ENCODE measurements at regions not wholly inside any gene's neighbourhood (a gene's known extent, or its start where the extent isn't known, plus 50 kb on each side); places are given as distances from the start of the nearest gene placed in this dataset.

DNA sequence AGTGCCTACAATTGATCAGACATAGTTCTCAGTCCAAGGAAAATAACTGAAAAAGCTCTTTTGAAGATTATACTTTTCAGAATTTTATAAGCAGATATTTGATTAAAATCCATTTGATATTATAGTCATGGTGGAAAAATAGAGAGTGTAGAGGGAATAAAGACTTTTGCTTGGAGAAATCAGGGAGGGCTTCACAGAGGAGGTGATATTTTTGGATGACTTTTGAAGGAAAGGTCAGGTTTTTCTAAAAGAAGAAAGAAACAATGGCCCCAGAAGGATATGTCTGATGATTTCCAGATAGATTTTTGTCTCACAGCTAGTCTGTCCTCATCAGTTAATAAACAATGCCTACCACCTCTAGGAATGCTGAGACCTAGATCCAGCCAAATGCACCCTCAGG is 806.3 kb upstream of the CELF2 start:
- no peak for DNase-seq
- intact Hi-C loops (cut with DNase I): no loop called here
- no peaks in the 10 kb centered on the region for H3K36me3 ChIP-seq
- TF ChIP-seq, protein P1, sequence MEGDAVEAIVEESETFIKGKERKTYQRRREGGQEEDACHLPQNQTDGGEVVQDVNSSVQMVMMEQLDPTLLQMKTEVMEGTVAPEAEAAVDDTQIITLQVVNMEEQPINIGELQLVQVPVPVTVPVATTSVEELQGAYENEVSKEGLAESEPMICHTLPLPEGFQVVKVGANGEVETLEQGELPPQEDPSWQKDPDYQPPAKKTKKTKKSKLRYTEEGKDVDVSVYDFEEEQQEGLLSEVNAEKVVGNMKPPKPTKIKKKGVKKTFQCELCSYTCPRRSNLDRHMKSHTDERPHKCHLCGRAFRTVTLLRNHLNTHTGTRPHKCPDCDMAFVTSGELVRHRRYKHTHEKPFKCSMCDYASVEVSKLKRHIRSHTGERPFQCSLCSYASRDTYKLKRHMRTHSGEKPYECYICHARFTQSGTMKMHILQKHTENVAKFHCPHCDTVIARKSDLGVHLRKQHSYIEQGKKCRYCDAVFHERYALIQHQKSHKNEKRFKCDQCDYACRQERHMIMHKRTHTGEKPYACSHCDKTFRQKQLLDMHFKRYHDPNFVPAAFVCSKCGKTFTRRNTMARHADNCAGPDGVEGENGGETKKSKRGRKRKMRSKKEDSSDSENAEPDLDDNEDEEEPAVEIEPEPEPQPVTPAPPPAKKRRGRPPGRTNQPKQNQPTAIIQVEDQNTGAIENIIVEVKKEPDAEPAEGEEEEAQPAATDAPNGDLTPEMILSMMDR (IDR thresholded peaks at IDR 0.05): no peak
- H3K9me3 ChIP-seq: no peaks in the 10 kb centered on the region
- H3K4me1 ChIP-seq: no peaks in the 10 kb centered on the region
- H3K4me3 ChIP-seq: no peak overlapping the region
- FAIRE-seq: no peak
- ATAC-seq: no peak
- H3K27me3 ChIP-seq: peaks cover 0 to 4% (median 2%) of the 10 kb centered on the region in 4 donors
- no peak overlapping the region for H3K27ac ChIP-seq

DNA sequence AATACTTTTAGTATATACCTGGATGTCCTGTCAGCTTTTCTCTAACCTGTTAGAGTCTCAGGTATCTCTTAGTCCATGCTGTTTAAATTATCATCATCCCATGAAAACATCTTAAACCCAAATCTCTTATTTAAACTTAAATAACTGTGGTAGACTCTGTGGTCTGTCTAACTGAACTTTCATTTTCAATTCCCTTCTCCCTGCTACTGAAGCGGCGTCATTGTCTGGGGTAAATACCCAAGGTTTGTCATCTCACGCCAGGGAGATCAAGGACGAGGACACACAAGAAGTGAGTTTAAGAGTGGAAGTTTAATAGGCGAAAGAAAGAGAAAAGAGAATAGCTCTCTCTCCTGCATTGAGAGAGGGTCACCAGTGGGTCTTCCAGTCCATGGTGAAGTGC is 804.4 kb upstream of the CELF2 start:
- 69 to 84% methylated on average over 5 of the region's 5 CpGs for WGBS, 2 donors
- H3K27ac ChIP-seq: no peak overlapping the region
- no peak for FAIRE-seq
- no peaks in the 10 kb centered on the region for H3K4me1 ChIP-seq
- H3K9me3 ChIP-seq: no peaks in the 10 kb centered on the region
- no peak overlapping the region for H3K4me3 ChIP-seq
- TF ChIP-seq, protein P1 (IDR thresholded peaks at IDR 0.05): no peak
- no peaks in the 10 kb centered on the region for H3K36me3 ChIP-seq
- DNase-seq: no peak
- peaks cover 0 to 4% (median 2%) of the 10 kb centered on the region in 4 donors for H3K27me3 ChIP-seq
- no peak for ATAC-seq
- intact Hi-C loops (cut with DNase I): no loop called here

DNA sequence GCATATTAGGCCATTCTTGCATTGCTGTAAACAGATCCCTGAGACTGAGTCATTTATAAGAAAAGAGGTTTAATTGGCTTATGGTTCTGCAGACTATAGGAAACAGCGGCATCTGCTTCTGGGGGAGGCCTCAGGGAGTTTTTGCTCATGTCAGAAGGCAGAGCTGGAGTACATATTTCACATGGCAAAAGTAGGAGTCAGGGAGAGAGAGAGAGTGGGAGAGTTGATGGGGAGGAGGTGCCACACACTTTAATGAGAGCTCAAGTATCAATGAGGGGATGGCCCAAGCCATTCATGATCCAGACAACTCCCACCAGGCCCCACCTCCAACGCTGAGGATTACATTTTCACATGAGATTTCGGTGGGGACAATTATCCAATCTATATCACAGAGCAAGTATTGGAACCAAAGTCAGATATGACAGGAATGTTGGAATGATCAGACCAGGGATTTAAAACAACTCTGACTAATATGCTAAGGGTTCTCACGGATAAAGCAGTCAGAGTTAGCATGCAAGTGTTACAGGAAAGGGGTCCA is 795.3 kb upstream of the CELF2 start:
- Histone ChIP-seq H3K36me3 (no peaks in the 10 kb centered on the region), H3K27ac (no peak overlapping the region), H3K4me1 (no peaks in the 10 kb centered on the region), H3K27me3 (no peaks in the 10 kb centered on the region), H3K9me3 (no peaks in the 10 kb centered on the region), H3K4me3 (no peak overlapping the region)
- intact Hi-C loops (cut with DNase I): no loop called here
- ATAC-seq (no peak), FAIRE-seq (no peak), DNase-seq (no peak)
- TF ChIP-seq, protein P1 (IDR thresholded peaks at IDR 0.05): no peak
- WGBS, 2 donors: 57 to 65% methylated on average over 4 of the region's 4 CpGs

DNA sequence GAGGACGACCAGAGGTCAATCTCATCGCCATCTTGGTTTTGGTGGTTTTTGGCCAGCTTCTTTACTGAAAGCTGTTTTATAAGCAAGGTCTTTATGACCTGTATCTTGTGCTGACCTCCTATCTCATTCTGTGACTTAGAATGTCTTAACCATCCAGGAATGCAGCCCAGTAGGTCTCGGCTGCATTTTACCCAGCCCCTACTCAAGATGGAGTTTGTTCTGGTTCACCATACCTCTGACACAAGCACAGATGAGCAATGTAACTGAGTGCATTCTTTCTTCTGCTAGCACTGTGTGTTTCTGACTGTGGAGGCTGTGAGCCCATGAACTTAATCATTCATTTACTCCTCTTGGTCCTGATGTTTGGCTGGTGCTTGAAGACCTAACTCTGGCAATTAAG is 794.5 kb upstream of the CELF2 start:
- no peak for DNase-seq
- Histone ChIP-seq H3K4me1 (no peaks in the 10 kb centered on the region), H3K27me3 (no peaks in the 10 kb centered on the region), H3K27ac (no peak overlapping the region), H3K9me3 (no peaks in the 10 kb centered on the region), H3K36me3 (no peaks in the 10 kb centered on the region), H3K4me3 (no peak overlapping the region)
- intact Hi-C loops (cut with DNase I): no loop called here
- 77 to 88% methylated on average over 3 of the region's 3 CpGs for WGBS, 2 donors
- no peak for ATAC-seq
- TF ChIP-seq, protein P1 (IDR thresholded peaks at IDR 0.05): no peak
- FAIRE-seq: no peak

DNA sequence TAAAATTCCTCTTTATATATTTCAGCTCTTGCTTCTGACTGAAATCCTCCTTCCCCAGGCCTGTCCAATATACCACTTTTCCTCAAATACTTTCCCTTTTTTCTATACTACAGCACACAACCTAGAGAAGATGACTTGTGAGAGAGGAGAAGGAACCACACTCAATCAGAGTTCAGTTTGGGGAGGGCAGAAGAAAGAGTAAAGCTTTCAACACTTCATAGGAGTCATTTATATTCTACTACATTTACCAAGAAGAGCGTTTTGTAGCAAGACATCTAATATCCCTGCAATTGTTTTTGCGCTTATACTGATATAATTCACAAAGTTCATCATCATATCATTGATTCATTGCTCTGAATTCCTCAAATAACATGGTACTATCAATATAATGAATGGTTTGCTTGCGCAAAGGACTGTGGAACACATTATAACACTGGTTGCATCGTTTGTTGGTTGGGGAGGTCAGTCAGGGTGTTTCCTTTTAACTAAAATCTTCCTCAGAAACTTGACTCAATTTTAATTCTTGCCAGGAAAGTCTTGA is 792.5 kb upstream of the CELF2 start:
- Histone ChIP-seq H3K36me3 (no peaks in the 10 kb centered on the region), H3K27ac (no peak overlapping the region), H3K27me3 (no peaks in the 10 kb centered on the region), H3K4me1 (no peaks in the 10 kb centered on the region), H3K9me3 (no peaks in the 10 kb centered on the region), H3K4me3 (no peak overlapping the region)
- ATAC-seq (no peak), DNase-seq (no peak), FAIRE-seq (no peak)
- TF ChIP-seq, protein P1 (IDR thresholded peaks at IDR 0.05): no peak
- WGBS, 2 donors: 38 to 41% methylated on average over 4 of the region's 4 CpGs
- intact Hi-C loops (cut with DNase I): no loop called here
